GM23248 (cell line): ENCODE measurements at regions not wholly inside any gene's neighbourhood (a gene's known extent, or its start where the extent isn't known, plus 50 kb on each side); places are given as distances from the start of the nearest gene placed in this dataset.

ENCODE experiments used
- EZH2 ChIP-seq: fragments of 200-600 bp; sonication (generic); IDR thresholded peaks from 2 replicates; pipeline ENCODE4 v1.6.1; 2018; ENCODE audit warnings: antibody characterized with exemption, mild to moderate bottlenecking; ENCODE audit not compliant: insufficient read depth, poor library complexity, severe bottlenecking
- EZH2phosphoT487 ChIP-seq: fragments of 200-600 bp; sonication (generic); IDR thresholded peaks from 2 replicates; pipeline ENCODE4 v1.6.1; 2018; ENCODE audit warnings: antibody characterized with exemption, moderate library complexity, mild to moderate bottlenecking, low read depth; ENCODE audit not compliant: insufficient read depth

DNA sequence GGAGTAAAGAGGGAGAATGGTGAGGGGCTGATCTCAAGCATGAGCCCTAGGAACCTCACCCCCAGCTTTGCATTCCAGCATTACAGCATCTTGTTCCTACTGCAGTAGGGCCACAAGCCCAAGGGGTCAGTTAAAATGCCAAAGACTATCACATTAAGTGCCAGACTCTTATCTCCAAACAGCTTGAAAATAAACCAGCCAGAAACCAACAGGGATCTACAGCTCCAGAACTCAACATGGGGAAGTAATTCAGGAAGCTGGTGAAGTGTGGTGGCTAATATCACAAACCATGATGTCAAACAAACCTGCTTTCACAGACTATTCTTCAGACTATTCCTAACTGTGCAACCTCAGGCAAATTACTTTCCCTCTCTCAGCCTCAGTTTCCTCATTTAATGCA lies 278.3 kb downstream of the TNS1 start:
- TF ChIP-seq EZH2 (no peak), EZH2phosphoT487 (no peak)
